ENCODE measurements at regions not wholly inside any gene's neighbourhood (a gene's known extent, or its start where the extent isn't known, plus 50 kb on each side); places are given as distances from the start of the nearest gene placed in this dataset.
A peak's percentile ranks its signal among the peaks of the same experiment; 100 is the strongest.

GRCh38 chr14:87879389-87879788 is 113.6 kb downstream of the GALC start:
- no peak for DNase-seq (ENCODE audit: low spot score)

- DNase-seq (ENCODE audit: low spot score) = no peak
Observed at GRCh38 chr14:87878959-87879358, 114.0 kb downstream of the GALC start.

- no peak for DNase-seq (ENCODE audit: low spot score)
Observed at GRCh38 chr14:87877877-87878276, 115.1 kb downstream of the GALC start.

GRCh38 chr14:87874676-87875075 is 118.3 kb downstream of the GALC start:
- DNase-seq (ENCODE audit: low spot score) = no peak

GRCh38 chr14:87873741-87874140 is 119.2 kb downstream of the GALC start:
- no peak for DNase-seq (ENCODE audit: low spot score)

GRCh38 chr14:87869619-87870583 is 123.1 kb downstream of the GALC start:
- DNase-seq (ENCODE audit: low spot score) = no peak

- DNase-seq (ENCODE audit: low spot score) = no peak
Observed at GRCh38 chr14:87868920-87869319, 124.1 kb downstream of the GALC start.

- DNase-seq (ENCODE audit: low spot score) = no peak
Observed at GRCh38 chr14:87866116-87866515, 126.9 kb downstream of the GALC start.

- DNase-seq (ENCODE audit: low spot score) = no peak
Observed at GRCh38 chr14:87864356-87865270, 128.4 kb downstream of the GALC start.

GRCh38 chr14:87863047-87863446 is 129.9 kb downstream of the GALC start:
- DNase-seq (ENCODE audit: low spot score) = no peak

- no peak for DNase-seq (ENCODE audit: low spot score)
Observed at GRCh38 chr14:87852107-87852506, 140.9 kb downstream of the GALC start.

GRCh38 chr14:87851190-87851589 is 141.8 kb downstream of the GALC start:
- DNase-seq (ENCODE audit: low spot score) = no peak

- DNase-seq (ENCODE audit: low spot score) = peak; percentile 5
Observed at GRCh38 chr14:87847216-87847755, 145.7 kb downstream of the GALC start.

- DNase-seq (ENCODE audit: low spot score) = no peak
Observed at GRCh38 chr14:87840906-87841305, 152.1 kb downstream of the GALC start.

- no peak for DNase-seq (ENCODE audit: low spot score)
Observed at GRCh38 chr14:87838931-87839330, 154.1 kb downstream of the GALC start.

GRCh38 chr14:87837296-87837695 is 155.7 kb downstream of the GALC start:
- DNase-seq (ENCODE audit: low spot score) = no peak

GRCh38 chr14:87834594-87834993 is 158.4 kb downstream of the GALC start:
- no peak for DNase-seq (ENCODE audit: low spot score)

- no peak for DNase-seq (ENCODE audit: low spot score)
Observed at GRCh38 chr14:87833026-87833425, 160.0 kb downstream of the GALC start.

GRCh38 chr14:87830443-87831096 is 162.4 kb downstream of the GALC start:
- DNase-seq (ENCODE audit: low spot score) = no peak

GRCh38 chr14:87829543-87829942 is 163.4 kb downstream of the GALC start:
- no peak for DNase-seq (ENCODE audit: low spot score)

- DNase-seq (ENCODE audit: low spot score) = no peak
Observed at GRCh38 chr14:87824266-87824665, 168.7 kb downstream of the GALC start.

GRCh38 chr14:87816416-87816815 is 176.6 kb downstream of the GALC start:
- no peak for DNase-seq (ENCODE audit: low spot score)
